H9 (cell line): ENCODE measurements at regions not wholly inside any gene's neighbourhood (a gene's known extent, or its start where the extent isn't known, plus 50 kb on each side); places are given as distances from the start of the nearest gene placed in this dataset.

Experiments used
- DNase-seq: peaks from one replicate; pipeline ENCODE4 v3.0.0-alpha.2; 2017
- H2AFZ ChIP-seq: one replicate; pipeline ENCODE4 v1.6.1; 2013; ENCODE audit warnings: mild to moderate bottlenecking, low read length, control low read depth, moderate library complexity
- H2AK5ac ChIP-seq: 2 replicates; pipeline ENCODE4 v1.6.1; 2013; ENCODE audit warnings: low read length, control low read depth, mixed read lengths; ENCODE audit not compliant: insufficient read length
- H2BK120ac ChIP-seq: one replicate; pipeline ENCODE4 v1.6.1; 2013; ENCODE audit warnings: low read depth, mild to moderate bottlenecking, low read length, control low read depth, inconsistent platforms; ENCODE audit not compliant: poor library complexity, severe bottlenecking
- H2BK12ac ChIP-seq: 2 replicates; pipeline ENCODE4 v1.6.1; 2013; ENCODE audit warnings: low read length, control low read depth, mixed read lengths, low read depth; ENCODE audit not compliant: insufficient read length
- H2BK15ac ChIP-seq: 2 replicates; pipeline ENCODE4 v1.6.1; 2013; ENCODE audit warnings: low read depth, low read length, control low read depth
- H2BK20ac ChIP-seq: one replicate; pipeline ENCODE4 v1.6.1; 2013; ENCODE audit warnings: low read depth, mild to moderate bottlenecking, low read length, control low read depth, inconsistent platforms; ENCODE audit not compliant: poor library complexity, severe bottlenecking
- H2BK5ac ChIP-seq: 2 replicates; pipeline ENCODE4 v1.6.1; 2013; ENCODE audit warnings: low read length, control low read depth, mixed read lengths; ENCODE audit not compliant: insufficient read length
- H3K14ac ChIP-seq: 2 replicates; pipeline ENCODE4 v1.6.1; 2013; ENCODE audit warnings: low read length, control low read depth; ENCODE audit not compliant: insufficient read depth
- H3K18ac ChIP-seq: 2 replicates; pipeline ENCODE4 v1.6.1; 2013; ENCODE audit warnings: low read depth, mild to moderate bottlenecking, mixed read lengths, low read length, control low read depth; ENCODE audit not compliant: insufficient read length
- H3K23ac ChIP-seq: 2 replicates; pipeline ENCODE4 v1.6.1; 2013; ENCODE audit warnings: low read length, control low read depth, mixed read lengths, low read depth; ENCODE audit not compliant: insufficient read length
- H3K23me2 ChIP-seq: 2 replicates; pipeline ENCODE4 v1.6.1; 2013; ENCODE audit warnings: low read depth, mild to moderate bottlenecking, mixed read lengths, low read length, control low read depth; ENCODE audit not compliant: insufficient read length, poor library complexity, severe bottlenecking
- H3K27ac ChIP-seq: 2 replicates; pipeline ENCODE4 v1.5.1; 2013; ENCODE audit warnings: low read length, control low read depth, mixed read lengths, low read depth; ENCODE audit not compliant: insufficient read length
- H3K27me3 ChIP-seq: 2 replicates; pipeline ENCODE4 v1.6.1; 2013; ENCODE audit warnings: low read length, control low read depth, inconsistent platforms; ENCODE audit not compliant: insufficient read depth
- H3K4ac ChIP-seq: 2 replicates; pipeline ENCODE4 v1.6.1; 2013; ENCODE audit warnings: low read depth, mild to moderate bottlenecking, control low read depth, inconsistent platforms, low read length, moderate library complexity
- H3K4me1 ChIP-seq: 2 replicates; pipeline ENCODE4 v1.6.1; 2013; ENCODE audit warnings: low read length, control low read depth, inconsistent platforms; ENCODE audit not compliant: insufficient read depth
- H3K4me2 ChIP-seq: 2 replicates; pipeline ENCODE4 v1.6.1; 2013; ENCODE audit warnings: low read length, control low read depth, mixed read lengths; ENCODE audit not compliant: insufficient read length, insufficient read depth
- H3K56ac ChIP-seq: 2 replicates; pipeline ENCODE4 v1.6.1; 2013; ENCODE audit warnings: low read depth, mild to moderate bottlenecking, mixed read lengths, low read length, control low read depth; ENCODE audit not compliant: insufficient read length
- H3K79me1 ChIP-seq: 2 replicates; pipeline ENCODE4 v1.6.1; 2013; ENCODE audit warnings: low read depth, mild to moderate bottlenecking, moderate library complexity, low read length, control low read depth, inconsistent platforms; ENCODE audit not compliant: insufficient read depth, poor library complexity, severe bottlenecking
- H3K79me2 ChIP-seq: 2 replicates; pipeline ENCODE4 v1.6.1; 2013; ENCODE audit warnings: low read length, control low read depth, inconsistent platforms; ENCODE audit not compliant: insufficient read depth
- H3K9ac ChIP-seq: 2 replicates; pipeline ENCODE4 v1.6.1; 2013; ENCODE audit warnings: low read length, control low read depth, mixed read lengths; ENCODE audit not compliant: insufficient read length; ENCODE audit errors: extremely low read depth
- H3K9me3 ChIP-seq: one replicate; pipeline ENCODE4 v1.6.1; 2013; ENCODE audit warnings: low read depth, low read length, inconsistent platforms; ENCODE audit not compliant: control insufficient read depth
- H3T11ph ChIP-seq: one replicate; pipeline ENCODE4 v1.6.1; 2013; ENCODE audit warnings: mild to moderate bottlenecking, low read length, control low read depth, inconsistent platforms
- H4K20me1 ChIP-seq: one replicate; pipeline ENCODE4 v1.6.1; 2013; ENCODE audit not compliant: control insufficient read depth, insufficient read length, insufficient read depth
- H4K5ac ChIP-seq: 2 replicates; pipeline ENCODE4 v1.6.1; 2013; ENCODE audit warnings: low read depth, mild to moderate bottlenecking, mixed read lengths, low read length, control low read depth; ENCODE audit not compliant: insufficient read length
- H4K8ac ChIP-seq: replicated peaks from 2 replicates; pipeline ENCODE4 v1.6.1; 2013; ENCODE audit warnings: low read length, control low read depth, mixed read lengths, low read depth; ENCODE audit not compliant: insufficient read length
- H4K91ac ChIP-seq: 2 replicates; pipeline ENCODE4 v1.6.1; 2013; ENCODE audit warnings: low read depth, mild to moderate bottlenecking, moderate library complexity, mixed read lengths, low read length, control low read depth; ENCODE audit not compliant: insufficient read length
- H3K27ac Mint-ChIP-seq, 3 experiments: 2 replicates in 2 of 3; 3 replicates in 1 of 3; pipeline ENCODE4 v1.8.0; 2020 to 2021; ENCODE audit warnings: mixed read lengths in 3 of 3, mild to moderate bottlenecking in 1 of 3, moderate library complexity in 1 of 3
- H3K27me3 Mint-ChIP-seq: 2 replicates; pipeline ENCODE4 v1.8.0; 2021; ENCODE audit warnings: low read depth, mild to moderate bottlenecking, moderate library complexity, mixed read lengths
- H3K36me3 Mint-ChIP-seq, 3 experiments: 2 replicates in 2 of 3; 3 replicates in 1 of 3; pipeline ENCODE4 v1.8.0; 2020 to 2021; ENCODE audit warnings: low read depth in 3 of 3, mixed read lengths in 3 of 3; ENCODE audit not compliant: insufficient read depth in 1 of 3
- H3K4me1 Mint-ChIP-seq, 2 experiments: 2 replicates each; pipeline ENCODE4 v1.8.0; 2020; ENCODE audit warnings: mixed read lengths in 2 of 2
- H3K4me3 Mint-ChIP-seq, 2 experiments: 2 replicates in 1 of 2; 3 replicates in 1 of 2; pipeline ENCODE4 v1.8.0; 2020 to 2021; ENCODE audit warnings: mild to moderate bottlenecking in 2 of 2, mixed read lengths in 2 of 2, moderate library complexity in 1 of 2
- H3K9me3 Mint-ChIP-seq, 2 experiments: 2 replicates in 1 of 2; 3 replicates in 1 of 2; pipeline ENCODE4 v1.8.0; 2020; ENCODE audit warnings: mild to moderate bottlenecking in 2 of 2, mixed read lengths in 2 of 2, moderate library complexity in 1 of 2
- WGBS: extraction: QIAGEN DNeasy Blood & Tissue Kit; methylation state at CpG from one replicate; pipeline ENCODE4 v1.1.7; 2013; ENCODE audit warnings: missing lambda C conversion rate, low lambda C conversion rate, mixed read lengths; ENCODE audit not compliant: insufficient read length; ENCODE audit errors: extremely low coverage; 5-methylcytosine and 5-hydroxymethylcytosine counted together
- TF ChIP-seq, protein P1 (sequence below): fragments of 200-600 bp; sonication (generic); conservative IDR thresholded peaks from 3 replicates; pipeline ENCODE4 v1.8.0; 2021; ENCODE audit warnings: antibody characterized with exemption, mild to moderate bottlenecking

DNA sequence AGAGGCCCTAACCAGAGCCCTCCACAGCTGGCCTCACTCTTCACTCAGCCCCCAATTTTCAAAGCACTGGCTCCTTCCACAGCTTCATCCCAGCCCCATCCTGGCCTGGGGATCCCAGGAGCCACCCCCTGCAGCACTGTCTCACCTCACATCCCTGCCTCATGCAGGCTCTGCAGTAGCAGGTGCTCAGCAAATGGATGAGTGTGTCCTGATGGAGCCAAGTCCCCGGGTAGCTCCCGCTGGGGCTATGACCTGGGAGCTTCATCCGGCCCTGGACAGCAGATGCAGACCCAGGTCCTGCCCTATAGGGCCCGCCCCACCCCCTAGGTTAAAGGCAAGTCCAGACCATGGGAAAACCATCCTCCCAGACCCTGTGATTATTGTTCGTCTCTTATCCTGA is 143.2 kb upstream of the ZNF507 start:
- Histone ChIP-seq H3K18ac (no peak overlapping the region), H3K4me1 (no peaks in the 10 kb centered on the region), H3K4ac (no peak overlapping the region), H2BK5ac (no peak overlapping the region), H3K4me2 (no peak overlapping the region), H3K79me2 (no peaks in the 10 kb centered on the region), H3K27me3 (no peaks in the 10 kb centered on the region), H3K79me1 (no peaks in the 10 kb centered on the region), H3T11ph (no peak overlapping the region), H3K9me3 (no peaks in the 10 kb centered on the region), H3K56ac (no peak overlapping the region), H3K27ac (no peak overlapping the region), H4K8ac (no peak overlapping the region), H4K20me1 (no peaks in the 10 kb centered on the region), H3K9ac (no peak overlapping the region), H2AK5ac (no peak overlapping the region), H4K5ac (no peak overlapping the region), H3K14ac (no peak overlapping the region; the same call in 1 of the 2 replicates), H3K23ac (no peak overlapping the region), H2BK120ac (no peak overlapping the region), H2BK15ac (no peak overlapping the region), H4K91ac (no peak overlapping the region), H2AFZ (no peak overlapping the region), H2BK20ac (no peak overlapping the region), H3K23me2 (no peaks in the 10 kb centered on the region), H2BK12ac (no peak overlapping the region)
- no peak overlapping the region for H3K4me3 Mint-ChIP-seq
- no peak overlapping the region for H3K27ac Mint-ChIP-seq
- TF ChIP-seq, protein P1, sequence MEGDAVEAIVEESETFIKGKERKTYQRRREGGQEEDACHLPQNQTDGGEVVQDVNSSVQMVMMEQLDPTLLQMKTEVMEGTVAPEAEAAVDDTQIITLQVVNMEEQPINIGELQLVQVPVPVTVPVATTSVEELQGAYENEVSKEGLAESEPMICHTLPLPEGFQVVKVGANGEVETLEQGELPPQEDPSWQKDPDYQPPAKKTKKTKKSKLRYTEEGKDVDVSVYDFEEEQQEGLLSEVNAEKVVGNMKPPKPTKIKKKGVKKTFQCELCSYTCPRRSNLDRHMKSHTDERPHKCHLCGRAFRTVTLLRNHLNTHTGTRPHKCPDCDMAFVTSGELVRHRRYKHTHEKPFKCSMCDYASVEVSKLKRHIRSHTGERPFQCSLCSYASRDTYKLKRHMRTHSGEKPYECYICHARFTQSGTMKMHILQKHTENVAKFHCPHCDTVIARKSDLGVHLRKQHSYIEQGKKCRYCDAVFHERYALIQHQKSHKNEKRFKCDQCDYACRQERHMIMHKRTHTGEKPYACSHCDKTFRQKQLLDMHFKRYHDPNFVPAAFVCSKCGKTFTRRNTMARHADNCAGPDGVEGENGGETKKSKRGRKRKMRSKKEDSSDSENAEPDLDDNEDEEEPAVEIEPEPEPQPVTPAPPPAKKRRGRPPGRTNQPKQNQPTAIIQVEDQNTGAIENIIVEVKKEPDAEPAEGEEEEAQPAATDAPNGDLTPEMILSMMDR, result no peak
- H3K27me3 Mint-ChIP-seq, result peaks cover 1% of the 10 kb centered on the region
- no peaks in the 10 kb centered on the region; a peak in 1 of 7 replicates for H3K36me3 Mint-ChIP-seq
- DNase-seq, result no peak
- WGBS, result no CpG with 5 or more reads among the region's 5 CpGs
- no peaks in the 10 kb centered on the region for H3K9me3 Mint-ChIP-seq
- no peaks in the 10 kb centered on the region for H3K4me1 Mint-ChIP-seq
